K562 (cell line): ENCODE measurements at regions not wholly inside any gene's neighbourhood (a gene's known extent, or its start where the extent isn't known, plus 50 kb on each side); places are given as distances from the start of the nearest gene placed in this dataset.

Source experiments
- CBX5 ChIP-seq: IDR thresholded peaks from 2 replicates; pipeline ENCODE4 v1.6.1; 2014; ENCODE audit warnings: low read depth, borderline replicate concordance
- FOXM1 ChIP-seq, 2 experiments: fragments of 450-650 bp in 1 of 2; sonication (generic) in 1 of 2; formaldehyde crosslinking in 1 of 2; IDR thresholded peaks; 2 replicates each; pipeline versions ENCODE4 v1.6.1 to v1.9.0; 2017 to 2022; ENCODE audit warnings: low read depth in 2 of 2, mild to moderate bottlenecking in 2 of 2, missing genetic modification reagents in 1 of 2, moderate library complexity in 1 of 2
- HDAC1 ChIP-seq, 2 experiments: fragments of 450-650 bp; IDR thresholded peaks; 2 replicates each; pipeline ENCODE4 v1.6.1; 2016 to 2017; ENCODE audit warnings: inconsistent platforms in 1 of 2, mild to moderate bottlenecking in 1 of 2, moderate library complexity in 1 of 2
- HDGF ChIP-seq: fragments of 450-650 bp; IDR thresholded peaks from 2 replicates; pipeline ENCODE4 v1.6.1; 2016
- HMG20B ChIP-seq: fragments of 250-450 bp; sonication (Bioruptor Pico); IDR thresholded peaks from 2 replicates; pipeline ENCODE4 v1.5.0; 2021; ENCODE audit warnings: mild to moderate bottlenecking
- IFI16 ChIP-seq: fragments of 250-450 bp; sonication (Bioruptor Pico); IDR thresholded peaks from 2 replicates; pipeline ENCODE4 v2.1.2; 2022; ENCODE audit warnings: mild to moderate bottlenecking, inconsistent platforms
- KDM4B ChIP-seq, 2 experiments: fragments of 450-650 bp in 1 of 2; sonication (generic) in 1 of 2; IDR thresholded peaks; 2 replicates each; pipeline ENCODE4 v1.6.1; 2016 to 2017; ENCODE audit warnings: borderline replicate concordance in 2 of 2, antibody characterized with exemption in 1 of 2, low read depth in 1 of 2, mild to moderate bottlenecking in 1 of 2
- NELFE ChIP-seq: IDR thresholded peaks from 2 replicates; pipeline ENCODE4 v1.6.1; 2011; ENCODE audit warnings: mild to moderate bottlenecking; ENCODE audit not compliant: insufficient read depth, insufficient read length
- PRPF4 ChIP-seq: fragments of 200-400 bp; formaldehyde crosslinking; IDR thresholded peaks from one replicate; pipeline ENCODE4 v1.6.1; 2017; ENCODE audit warnings: low read length, low read depth, mild to moderate bottlenecking; ENCODE audit not compliant: insufficient read depth, poor library complexity, severe bottlenecking
- RAD51 ChIP-seq: fragments of 450-650 bp; IDR thresholded peaks from 2 replicates; pipeline ENCODE4 v1.7.1; 2016; ENCODE audit warnings: low read depth, mild to moderate bottlenecking, borderline replicate concordance
- RBM15 ChIP-seq: fragments of 200-400 bp; formaldehyde crosslinking; IDR thresholded peaks from 2 replicates; pipeline ENCODE4 v1.6.1; 2018; ENCODE audit warnings: mild to moderate bottlenecking, low read length, moderate library complexity; ENCODE audit not compliant: insufficient read depth
- RBM25 ChIP-seq: fragments of 200-400 bp; formaldehyde crosslinking; IDR thresholded peaks from 2 replicates; pipeline ENCODE4 v1.6.1; 2018; ENCODE audit warnings: low read length, low read depth, moderate library complexity; ENCODE audit not compliant: severe bottlenecking
- TBP ChIP-seq: optimal IDR thresholded peaks from 2 replicates; pipeline ENCODE3; 2011; ENCODE audit warnings: low read depth, low read length, improper control_type of control experiment
- THRA ChIP-seq: fragments of 450-650 bp; IDR thresholded peaks from 2 replicates; pipeline ENCODE4 v1.6.1; 2017; ENCODE audit warnings: mild to moderate bottlenecking, moderate library complexity
- TRIM24 ChIP-seq, 2 experiments: fragments of 450-650 bp; IDR thresholded peaks; 2 replicates each; pipeline ENCODE4 v1.6.1; 2016
- ZBTB49 ChIP-seq: sonication (generic); formaldehyde crosslinking; IDR thresholded peaks from 2 replicates; pipeline ENCODE4 v1.8.0; 2022; ENCODE audit warnings: missing genetic modification reagents, mild to moderate bottlenecking, borderline replicate concordance
- ZNF184 ChIP-seq: sonication (generic); formaldehyde crosslinking; IDR thresholded peaks from 2 replicates; pipeline ENCODE4 v1.5.0; 2020; ENCODE audit warnings: missing genetic modification reagents
- ZNF316 ChIP-seq: fragments of 450-650 bp; IDR thresholded peaks from 2 replicates; pipeline ENCODE4 v1.6.1; 2016
- ZNF696 ChIP-seq: fragments of 250-450 bp; sonication (Bioruptor Pico); conservative IDR thresholded peaks from 2 replicates; pipeline ENCODE4 v1.4.0; 2020; ENCODE audit warnings: mild to moderate bottlenecking, moderate library complexity
- TF ChIP-seq, protein P1 (sequence below): fragments of 250-450 bp; sonication (Bioruptor Pico); IDR thresholded peaks from 2 replicates; pipeline ENCODE4 v1.8.0; 2022; ENCODE audit warnings: inconsistent platforms, mild to moderate bottlenecking, moderate library complexity, borderline replicate concordance
- TF ChIP-seq, protein P2 (sequence below): sonication (generic); formaldehyde crosslinking; IDR thresholded peaks from 2 replicates; pipeline ENCODE4 v1.9.0; 2022; ENCODE audit warnings: mild to moderate bottlenecking, missing genetic modification reagents
- TF ChIP-seq, protein P3 (sequence below): sonication (generic); formaldehyde crosslinking; IDR thresholded peaks from 2 replicates; pipeline ENCODE4 v1.8.0; 2023; ENCODE audit warnings: mild to moderate bottlenecking, missing genetic modification reagents

GRCh38 chr2:144703852-144704708 lies 184.2 kb upstream of the ZEB2 start (continued):
- no peak for TF ChIP-seq ZBTB49 (CRISPR knock-in tag)
- peak; percentile 60 for TF ChIP-seq FOXM1 (IDR thresholded peaks at IDR 0.05; ENCODE audit: low read depth)
- no peak for TF ChIP-seq FOXM1 (CRISPR knock-in tag; IDR thresholded peaks at IDR 0.05; ENCODE audit: low read depth)
- TF ChIP-seq PRPF4: no peak
- TF ChIP-seq ZNF696 (CRISPR knock-in tag): no peak
- TF ChIP-seq ZNF184 (CRISPR knock-in tag): no peak
- TF ChIP-seq, protein P1, sequence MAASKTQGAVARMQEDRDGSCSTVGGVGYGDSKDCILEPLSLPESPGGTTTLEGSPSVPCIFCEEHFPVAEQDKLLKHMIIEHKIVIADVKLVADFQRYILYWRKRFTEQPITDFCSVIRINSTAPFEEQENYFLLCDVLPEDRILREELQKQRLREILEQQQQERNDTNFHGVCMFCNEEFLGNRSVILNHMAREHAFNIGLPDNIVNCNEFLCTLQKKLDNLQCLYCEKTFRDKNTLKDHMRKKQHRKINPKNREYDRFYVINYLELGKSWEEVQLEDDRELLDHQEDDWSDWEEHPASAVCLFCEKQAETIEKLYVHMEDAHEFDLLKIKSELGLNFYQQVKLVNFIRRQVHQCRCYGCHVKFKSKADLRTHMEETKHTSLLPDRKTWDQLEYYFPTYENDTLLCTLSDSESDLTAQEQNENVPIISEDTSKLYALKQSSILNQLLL (CRISPR knock-in tag): no peak
- TF ChIP-seq, protein P2, sequence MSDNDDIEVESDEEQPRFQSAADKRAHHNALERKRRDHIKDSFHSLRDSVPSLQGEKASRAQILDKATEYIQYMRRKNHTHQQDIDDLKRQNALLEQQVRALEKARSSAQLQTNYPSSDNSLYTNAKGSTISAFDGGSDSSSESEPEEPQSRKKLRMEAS: no peak
- peak; percentile 87 for TF ChIP-seq ZNF316
- TF ChIP-seq TRIM24 (IDR thresholded peaks at IDR 0.05): peak; percentile 97
- no peak for TF ChIP-seq RBM25
- TF ChIP-seq RBM15: no peak
- TF ChIP-seq IFI16: no peak
- TF ChIP-seq, protein P3, sequence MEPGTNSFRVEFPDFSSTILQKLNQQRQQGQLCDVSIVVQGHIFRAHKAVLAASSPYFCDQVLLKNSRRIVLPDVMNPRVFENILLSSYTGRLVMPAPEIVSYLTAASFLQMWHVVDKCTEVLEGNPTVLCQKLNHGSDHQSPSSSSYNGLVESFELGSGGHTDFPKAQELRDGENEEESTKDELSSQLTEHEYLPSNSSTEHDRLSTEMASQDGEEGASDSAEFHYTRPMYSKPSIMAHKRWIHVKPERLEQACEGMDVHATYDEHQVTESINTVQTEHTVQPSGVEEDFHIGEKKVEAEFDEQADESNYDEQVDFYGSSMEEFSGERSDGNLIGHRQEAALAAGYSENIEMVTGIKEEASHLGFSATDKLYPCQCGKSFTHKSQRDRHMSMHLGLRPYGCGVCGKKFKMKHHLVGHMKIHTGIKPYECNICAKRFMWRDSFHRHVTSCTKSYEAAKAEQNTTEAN (CRISPR knock-in tag): 0 out of 2 replicates have a peak, but pooled peaks have one; percentile 55
- TF ChIP-seq RAD51: no peak
- no peak for TF ChIP-seq KDM4B (IDR thresholded peaks at IDR 0.05; ENCODE audit: borderline replicate concordance in 2 of 2, low read depth in 1 of 2)
- TF ChIP-seq HDAC1 (IDR thresholded peaks at IDR 0.05): peak in 1 of 2 experiments; percentile 48; a peak in 1 of 4 replicates
- TF ChIP-seq CBX5: no peak
- TF ChIP-seq TBP: no peak
- no peak for TF ChIP-seq THRA
- no peak for TF ChIP-seq HMG20B (CRISPR knock-in tag)
- TF ChIP-seq HDGF: no peak
- TF ChIP-seq NELFE: no peak
